HT-29 (cell line): ENCODE measurements at regions not wholly inside any gene's neighbourhood (a gene's known extent, or its start where the extent isn't known, plus 50 kb on each side); places are given as distances from the start of the nearest gene placed in this dataset.

ENCODE experiments used
- DNase-seq: peaks from one replicate; pipeline ENCODE4 v3.0.0-alpha.2; 2015; ENCODE audit warnings: low spot score

DNA sequence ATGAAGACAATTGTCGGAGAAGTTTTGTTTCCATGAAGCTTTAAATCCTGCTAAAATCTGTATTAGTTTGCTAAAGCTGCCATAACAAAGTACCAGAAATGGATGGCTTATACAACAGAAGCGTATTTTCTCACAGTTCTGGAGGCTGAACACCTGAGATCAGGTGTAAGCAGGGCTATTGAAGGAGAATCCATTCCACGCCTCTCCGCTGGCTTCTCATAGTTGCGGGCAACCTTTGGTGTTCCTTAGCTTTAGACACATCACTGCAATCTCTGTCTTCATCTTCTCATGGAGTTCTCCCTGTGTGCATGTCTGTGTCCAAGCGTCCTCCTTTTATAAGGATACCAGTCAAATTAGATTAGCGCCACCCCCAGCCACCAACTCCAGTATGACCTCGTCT is 159.9 kb upstream of the CDYL start:
- DNase-seq: no peak

DNA sequence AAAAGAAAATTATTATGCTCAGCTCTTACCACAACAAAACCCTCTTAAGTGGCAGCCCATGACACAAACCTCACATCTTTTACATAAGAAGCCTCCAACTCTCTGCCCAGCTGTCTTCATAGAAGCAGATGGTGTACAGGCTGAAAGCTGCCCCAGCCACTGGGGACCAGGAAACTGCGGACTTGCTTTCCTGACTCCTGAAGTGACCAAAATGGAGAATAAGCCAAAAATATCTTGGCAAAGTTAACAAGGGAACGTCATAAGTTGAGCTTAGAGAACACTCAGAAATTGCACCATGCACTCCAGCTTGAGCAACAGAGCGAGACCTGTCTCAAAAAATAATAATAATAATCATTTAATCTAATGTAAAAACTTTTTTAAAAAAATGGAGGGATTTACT is 160.3 kb upstream of the CDYL start:
- DNase-seq: no peak

DNA sequence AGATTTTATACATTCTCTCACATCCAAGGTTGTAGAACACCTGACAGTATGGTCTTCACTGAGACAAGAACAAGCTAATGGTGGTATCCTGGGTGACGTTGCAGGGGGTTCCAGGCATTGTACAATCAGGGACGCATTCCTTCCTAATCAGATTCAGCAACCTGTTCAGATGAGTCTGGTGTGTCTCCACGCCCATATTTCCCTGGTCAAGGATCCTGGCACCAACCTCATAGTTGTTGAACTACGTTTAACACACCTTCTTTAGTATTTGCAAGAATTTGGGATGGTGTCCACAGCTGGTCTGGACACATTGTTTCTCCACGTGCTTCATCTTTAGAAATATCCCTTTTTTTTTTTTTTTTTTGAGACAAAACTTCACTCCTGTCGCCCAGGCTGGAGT is 161.0 kb upstream of the CDYL start:
- DNase-seq: no peak

DNA sequence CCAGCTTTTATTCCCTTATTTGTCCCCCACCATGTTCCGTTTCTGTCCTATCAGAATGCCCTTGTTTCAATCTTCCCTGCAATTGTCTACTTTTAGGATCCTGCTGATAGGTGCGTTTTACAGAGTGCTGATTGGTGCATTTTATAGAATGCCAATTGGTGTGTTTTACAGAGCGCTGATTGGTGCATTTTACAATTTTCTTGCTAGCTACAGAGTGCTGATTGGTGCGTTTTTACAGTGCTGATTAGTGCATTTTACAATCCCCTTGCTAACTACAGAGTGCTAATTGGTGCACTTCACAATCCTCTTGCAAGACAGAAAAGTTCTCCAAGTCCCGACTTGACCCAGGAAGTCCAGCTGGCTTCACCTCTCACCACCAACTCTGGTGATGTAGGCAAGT is 161.6 kb upstream of the CDYL start:
- no peak for DNase-seq

DNA sequence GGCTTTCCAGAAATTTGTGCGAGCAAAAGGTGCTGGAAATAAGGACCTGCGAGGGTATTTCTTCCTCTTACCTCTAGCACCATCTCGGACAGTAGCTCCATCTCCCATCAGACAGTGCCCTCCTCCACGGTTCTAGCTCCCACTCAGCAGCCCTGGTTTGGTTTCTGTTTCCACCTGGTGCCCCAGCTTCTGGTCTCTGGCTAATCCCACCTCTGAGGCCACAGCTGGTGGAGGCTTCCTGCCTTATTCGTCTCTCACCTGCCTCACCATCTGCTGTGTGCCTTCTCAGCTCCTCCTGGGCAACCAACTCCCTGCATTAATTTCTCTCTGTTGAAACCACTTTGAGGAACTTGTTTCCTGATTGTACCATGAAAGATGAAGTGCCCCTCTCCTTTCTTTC is 162.4 kb upstream of the CDYL start:
- no peak for DNase-seq

DNA sequence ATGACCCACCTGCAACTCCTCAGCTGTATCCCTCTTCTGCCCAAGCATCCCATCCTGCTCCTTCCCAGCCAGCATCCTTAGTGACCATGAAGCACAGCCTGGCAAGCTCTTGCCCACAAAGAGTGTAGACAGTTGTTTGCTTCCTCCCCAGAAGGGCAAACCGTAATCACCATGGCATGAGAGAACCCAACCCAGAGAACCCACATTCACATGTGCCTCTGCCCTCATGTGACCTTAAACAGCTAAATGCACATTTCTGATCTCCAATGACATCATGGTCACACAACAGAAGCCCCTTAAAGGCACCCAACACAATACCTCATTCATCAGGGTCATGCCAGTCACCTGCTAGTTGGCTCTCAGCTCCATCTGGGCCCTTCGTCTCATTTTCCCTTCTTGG is 162.8 kb upstream of the CDYL start:
- no peak for DNase-seq

DNA sequence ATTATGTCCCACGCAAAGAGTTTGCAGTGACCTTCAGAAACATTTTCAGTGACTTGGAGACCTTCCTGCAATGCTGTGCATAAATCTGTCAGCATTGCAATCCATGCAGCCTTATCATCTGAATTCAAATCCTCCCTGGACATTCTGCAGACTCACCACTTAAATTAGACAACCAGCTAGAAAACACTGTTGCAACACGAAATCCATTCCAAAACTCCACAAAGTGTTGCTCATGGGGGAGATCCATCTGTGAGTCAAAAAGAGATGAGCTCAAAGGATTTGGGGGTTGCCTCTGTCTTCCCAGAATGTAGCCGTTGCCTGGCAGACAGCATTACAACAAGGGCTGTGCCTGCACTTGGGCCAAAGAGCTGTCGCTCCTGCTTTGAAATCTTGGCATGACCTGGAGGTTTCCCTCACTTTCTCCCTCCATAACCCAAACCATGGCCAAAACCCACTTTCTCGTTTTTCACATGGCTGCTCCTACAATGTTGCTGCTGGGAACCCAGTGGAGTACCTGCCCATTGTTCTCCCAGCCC is 163.5 kb upstream of the CDYL start:
- no peak for DNase-seq

DNA sequence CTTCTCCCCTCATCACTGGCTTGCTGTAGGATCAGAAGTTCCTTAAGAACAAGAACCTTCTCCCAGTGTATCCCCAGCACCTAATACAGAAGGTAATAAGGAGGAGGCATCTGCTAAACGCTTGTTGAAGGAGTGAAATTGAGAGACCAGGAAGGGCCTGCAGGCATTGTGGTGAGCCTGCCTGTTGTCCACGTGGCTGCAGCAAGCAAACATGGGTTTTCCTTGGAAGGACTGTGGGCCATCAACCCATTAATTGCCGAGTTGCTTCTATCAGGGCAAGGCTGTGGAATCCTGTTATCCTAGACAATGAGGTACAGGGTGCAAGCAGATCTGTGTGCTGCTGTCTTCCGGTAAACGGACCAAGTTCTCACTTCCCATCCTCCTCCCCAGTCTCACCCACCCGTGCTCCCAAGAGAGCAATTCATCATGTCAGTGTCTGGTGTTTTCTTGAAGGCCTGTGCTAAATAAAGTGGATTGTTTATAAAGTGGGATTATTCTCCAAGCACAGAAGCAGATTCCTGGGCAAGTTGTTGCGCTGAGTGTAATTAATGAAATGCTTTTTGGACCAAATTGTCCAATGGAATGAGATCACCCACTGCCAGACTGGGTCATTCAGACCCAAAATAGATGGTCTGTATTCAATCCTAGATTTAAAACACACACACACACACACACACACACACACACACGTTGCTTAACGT is 164.6 kb upstream of the CDYL start:
- DNase-seq: no peak

DNA sequence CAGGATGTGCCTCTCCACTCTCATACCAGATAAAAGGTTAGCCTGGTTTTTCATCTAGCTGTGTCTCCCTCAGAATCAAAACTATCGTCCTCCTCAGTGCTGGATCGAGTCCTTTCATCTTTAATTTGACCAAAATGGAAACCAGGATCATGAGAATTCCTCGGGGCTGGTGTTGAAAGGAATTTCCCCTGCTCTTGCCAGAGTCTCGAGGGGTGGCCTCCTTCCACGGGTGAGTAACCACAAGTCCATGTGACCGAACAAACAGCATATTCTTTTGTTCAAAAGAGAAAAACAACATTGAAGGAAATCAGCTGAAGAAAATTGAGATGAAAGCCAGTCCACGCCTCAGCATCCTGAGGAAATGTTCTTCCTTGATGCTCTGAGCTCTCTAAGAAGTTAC is 165.9 kb upstream of the CDYL start:
- no peak for DNase-seq

DNA sequence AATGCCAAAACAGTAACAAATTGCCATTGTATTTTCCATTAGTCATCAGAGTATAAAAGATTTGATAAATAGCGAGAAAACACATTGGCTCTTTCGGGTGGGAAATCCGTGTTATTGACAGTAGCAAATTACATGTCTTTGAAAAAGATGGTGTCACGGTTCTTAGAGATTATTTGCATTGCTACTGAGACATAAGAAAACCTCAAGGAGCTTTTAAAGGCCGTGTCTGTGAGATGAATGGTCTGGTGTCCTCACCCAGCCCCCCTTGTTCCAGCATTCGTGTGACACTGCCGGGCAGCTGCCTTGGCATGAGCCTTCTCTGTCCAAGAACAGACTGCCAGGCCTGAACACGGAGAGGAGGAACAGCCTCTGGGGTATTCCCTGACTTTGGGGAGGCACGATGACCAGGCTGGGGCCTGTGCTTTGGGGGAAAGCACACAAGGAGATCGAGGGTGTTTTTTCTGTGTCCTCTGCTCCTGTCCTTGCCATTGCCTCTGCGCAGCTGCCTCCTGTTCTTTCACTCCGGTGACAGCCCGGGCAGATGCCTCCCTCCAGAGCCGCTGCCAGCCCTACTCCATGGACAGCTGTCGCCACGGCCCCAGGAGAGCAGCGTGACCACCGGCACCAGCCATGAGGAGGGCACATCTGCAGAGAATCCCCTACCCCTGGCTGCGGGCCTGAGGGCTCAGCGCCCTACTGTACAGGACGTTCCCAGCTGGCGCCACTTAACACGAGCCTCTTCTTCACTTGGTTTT is 167.7 kb upstream of the CDYL start:
- no peak for DNase-seq

DNA sequence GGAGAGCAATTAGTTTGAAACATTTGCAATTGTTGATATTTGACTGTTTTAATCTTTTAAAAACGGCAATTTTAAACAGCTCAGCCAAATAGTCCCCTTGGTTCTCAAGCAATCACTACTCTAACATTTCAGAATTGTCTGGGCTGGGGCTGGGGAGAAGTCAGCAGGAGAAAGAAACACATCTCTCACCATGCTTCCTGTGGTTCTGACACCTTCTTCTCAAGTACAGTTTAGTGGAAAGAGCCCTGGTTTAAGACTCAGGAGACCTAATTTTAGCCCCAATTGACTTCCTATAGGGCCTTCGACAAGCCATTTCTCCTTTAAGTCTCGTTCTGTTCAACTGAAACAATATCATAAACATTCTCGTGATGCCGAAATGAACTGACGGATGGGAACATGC is 168.4 kb upstream of the CDYL start:
- no peak for DNase-seq

DNA sequence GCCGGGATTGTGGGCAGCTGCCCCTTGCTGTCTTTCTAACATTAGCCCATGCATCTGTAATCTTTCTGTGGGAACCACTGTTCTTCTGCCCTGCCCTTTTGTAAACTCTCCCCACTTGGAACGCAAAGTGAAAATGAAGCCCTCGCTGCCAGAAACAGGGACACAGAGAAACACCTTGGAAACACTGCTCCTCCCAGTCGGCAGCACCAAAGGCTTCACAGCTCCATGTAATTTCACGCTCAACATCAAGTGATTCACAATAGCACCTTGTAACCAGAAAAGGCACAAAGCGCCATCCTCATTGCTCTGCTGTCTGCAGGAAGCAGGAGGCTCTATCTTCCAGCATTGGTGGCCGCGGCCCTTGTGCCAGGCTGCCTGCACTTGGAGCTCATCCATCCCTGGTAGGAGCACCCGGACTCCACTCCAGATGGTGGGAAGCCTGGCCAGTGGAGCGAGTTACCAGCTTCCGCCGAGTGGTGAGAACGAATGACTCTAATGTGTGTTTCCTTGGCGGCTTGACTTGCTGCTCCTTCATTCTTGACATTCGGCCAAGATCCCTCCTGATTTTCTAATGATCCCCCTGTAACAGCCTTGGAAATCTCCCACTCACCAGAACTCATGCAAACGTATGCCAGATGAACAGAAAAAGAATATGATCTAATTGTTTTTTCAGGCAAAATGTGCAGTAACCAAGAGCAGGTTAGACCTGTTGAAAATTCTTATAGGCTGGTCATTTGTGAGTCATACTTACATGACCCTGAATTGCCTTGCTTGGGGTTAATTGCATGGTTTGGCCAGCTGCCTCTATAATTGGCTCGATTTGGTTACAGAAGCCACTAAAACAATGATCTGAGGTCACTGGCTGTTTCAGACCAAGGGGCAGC is 169.1 kb upstream of the CDYL start:
- DNase-seq: peak; percentile 73

DNA sequence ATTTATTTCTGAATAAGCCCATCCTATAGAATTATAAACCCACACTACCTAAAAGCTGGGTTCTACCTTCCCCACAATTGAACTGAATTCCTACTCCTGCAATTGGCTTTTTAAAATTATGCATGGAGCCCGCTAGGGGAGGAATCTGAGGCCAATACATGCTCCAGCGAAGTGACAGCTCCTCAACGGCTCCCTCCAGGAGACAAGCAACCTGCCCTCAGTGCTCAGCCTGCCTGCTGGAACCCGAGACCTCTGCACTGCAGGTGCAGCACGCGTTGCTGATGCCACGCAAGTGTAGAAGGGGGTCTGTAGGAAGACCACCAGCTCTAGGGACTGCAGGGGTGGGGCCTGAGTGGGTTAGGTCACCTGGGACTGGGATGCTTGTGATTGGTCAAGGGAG is 170.2 kb upstream of the CDYL start:
- no peak for DNase-seq

DNA sequence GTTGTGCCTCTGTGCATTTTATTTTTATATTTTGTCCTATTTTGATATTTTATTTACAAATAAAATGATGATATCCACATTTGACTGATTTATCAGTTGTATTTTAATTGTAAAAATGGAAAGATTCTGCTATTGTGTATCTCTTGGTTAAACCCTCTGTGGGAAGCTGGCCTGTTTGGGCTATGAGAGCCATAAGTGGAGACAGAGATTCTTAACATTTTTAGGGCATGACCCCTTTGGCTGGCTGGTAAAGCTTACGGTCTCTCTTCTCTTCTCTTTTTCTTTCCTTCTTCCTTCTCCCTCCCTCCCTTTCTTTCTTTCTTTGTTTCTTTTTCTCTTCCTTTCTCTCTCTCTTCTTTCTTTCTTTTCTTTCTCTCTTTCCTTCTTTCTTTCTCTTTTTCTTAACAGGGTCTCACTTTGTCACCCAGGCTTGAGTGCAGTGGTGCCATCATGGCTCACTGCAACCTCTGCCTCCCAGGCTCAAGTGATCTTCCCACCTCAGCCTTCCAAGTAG is 172.3 kb upstream of the CDYL start:
- DNase-seq: no peak

DNA sequence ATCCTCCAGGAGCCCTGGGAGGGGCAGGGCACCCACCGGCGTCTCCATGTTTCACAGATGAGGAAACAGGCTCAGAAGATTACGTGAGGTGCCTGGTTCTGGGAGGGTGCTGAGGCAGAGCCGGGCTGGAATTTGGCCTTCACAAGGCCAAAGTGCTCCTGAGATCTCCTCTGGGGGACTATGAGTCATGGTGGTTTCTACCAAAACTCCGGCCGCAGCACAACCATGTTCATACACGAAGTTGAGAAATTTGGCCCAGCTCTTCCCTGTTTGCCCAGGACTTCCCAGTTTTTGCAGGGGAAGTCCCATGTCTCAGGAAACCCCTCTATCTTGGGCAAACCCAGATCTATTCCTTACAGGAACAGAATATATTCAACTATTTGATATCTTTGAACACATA is 172.9 kb upstream of the CDYL start:
- DNase-seq: no peak

DNA sequence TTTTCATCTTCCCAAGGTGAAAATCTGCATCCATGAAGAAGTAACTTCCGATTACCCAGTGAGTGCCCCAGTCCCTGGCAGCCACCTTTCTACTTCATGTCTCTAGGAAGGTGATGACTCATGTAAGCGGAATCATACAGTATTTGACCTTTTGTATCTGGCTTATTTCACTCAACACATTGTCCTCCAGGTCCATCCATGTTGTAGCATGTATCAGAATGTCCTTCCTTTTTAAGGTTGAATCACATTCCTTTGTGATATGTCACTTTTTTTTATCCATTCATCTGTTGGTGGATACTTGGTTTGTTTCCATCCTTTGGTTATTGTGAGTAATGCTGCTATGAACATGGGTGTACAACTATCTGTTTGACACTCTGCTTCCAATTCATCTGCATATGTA is 176.3 kb upstream of the CDYL start:
- DNase-seq: peak; percentile 9

DNA sequence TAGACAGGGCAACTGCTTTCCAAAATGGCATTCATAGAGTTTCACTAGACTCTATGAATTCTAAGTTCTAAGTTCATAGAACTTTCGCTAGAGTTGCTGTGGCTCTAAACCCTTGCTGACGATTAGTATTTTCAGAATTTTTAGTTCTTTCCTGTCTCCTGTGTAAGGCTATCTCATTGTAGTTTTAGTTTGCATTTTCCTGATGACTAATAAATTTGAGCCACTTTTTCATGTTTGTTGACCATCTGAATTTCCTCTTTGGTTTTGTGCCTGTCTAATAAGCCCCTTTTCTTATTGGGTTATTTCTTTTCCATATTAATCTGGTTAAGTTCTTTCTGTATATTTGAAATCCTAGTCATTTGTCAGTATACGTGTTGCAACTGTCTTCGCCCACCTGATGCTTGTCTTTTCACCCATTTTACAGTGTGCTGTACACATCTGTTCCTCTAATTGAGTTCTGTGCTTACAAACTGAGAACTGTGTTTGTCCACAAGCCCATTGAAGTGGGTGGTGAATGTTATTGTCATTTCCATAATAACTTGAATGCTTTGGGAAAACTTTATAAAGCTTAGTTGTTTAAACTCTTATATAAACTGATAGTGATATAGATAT is 177.7 kb upstream of the CDYL start:
- DNase-seq: no peak

DNA sequence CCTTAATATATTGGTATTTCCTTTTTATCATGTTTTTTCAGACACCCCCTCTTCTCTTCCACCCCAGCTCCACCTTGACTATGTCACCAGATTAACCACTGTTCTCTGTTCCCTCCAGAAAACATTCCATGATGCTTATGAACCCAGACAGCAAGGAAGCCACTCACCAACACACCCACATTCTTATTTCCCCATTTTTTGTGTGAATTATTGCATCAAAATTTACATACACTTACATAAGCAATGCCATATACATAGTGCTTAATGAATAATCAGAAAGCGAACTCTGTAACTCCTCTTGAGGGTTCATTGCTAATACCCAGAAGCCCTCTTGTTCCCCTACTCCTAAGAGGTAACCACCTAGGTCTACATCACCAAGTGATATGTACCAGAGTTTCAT is 182.3 kb upstream of the CDYL start:
- no peak for DNase-seq

DNA sequence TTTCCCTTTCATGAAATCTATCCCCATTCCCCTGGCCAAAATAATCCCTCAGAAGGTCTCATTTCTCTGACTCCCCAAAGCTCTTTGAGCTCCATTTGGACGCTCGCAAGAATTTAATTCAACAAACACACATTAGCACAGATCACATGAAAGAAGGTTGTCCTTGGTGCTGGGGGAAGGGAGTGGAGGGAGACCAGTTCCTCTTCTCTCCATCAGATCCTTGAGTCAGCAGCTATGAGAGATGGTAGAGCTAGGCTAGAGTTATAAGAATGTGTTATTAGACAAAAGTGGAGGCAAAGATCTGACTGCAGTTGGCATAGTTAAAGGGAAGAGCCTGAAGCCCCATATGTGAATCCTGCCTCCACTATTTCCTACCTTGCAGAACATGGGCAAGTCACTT is 184.2 kb upstream of the CDYL start:
- DNase-seq: no peak

DNA sequence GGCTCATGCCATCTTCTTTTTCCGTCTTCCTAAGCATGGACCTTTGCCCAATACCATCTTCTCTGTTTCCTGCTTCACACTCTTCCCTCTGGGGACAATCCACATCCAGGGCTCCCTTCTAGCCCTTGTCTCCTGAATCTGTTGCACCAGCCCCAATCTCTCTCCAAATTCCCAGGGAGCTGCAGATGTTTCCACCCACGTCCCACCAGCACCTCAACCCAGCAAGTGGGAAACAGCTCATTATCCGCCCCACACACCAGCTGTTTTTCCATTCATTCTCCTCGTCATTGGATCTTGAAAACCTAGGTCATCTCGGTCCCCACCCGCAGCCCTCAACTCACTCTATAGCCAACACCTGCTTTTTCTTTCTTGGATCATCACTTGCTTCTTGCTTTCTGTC is 185.0 kb upstream of the CDYL start:
- no peak for DNase-seq

DNA sequence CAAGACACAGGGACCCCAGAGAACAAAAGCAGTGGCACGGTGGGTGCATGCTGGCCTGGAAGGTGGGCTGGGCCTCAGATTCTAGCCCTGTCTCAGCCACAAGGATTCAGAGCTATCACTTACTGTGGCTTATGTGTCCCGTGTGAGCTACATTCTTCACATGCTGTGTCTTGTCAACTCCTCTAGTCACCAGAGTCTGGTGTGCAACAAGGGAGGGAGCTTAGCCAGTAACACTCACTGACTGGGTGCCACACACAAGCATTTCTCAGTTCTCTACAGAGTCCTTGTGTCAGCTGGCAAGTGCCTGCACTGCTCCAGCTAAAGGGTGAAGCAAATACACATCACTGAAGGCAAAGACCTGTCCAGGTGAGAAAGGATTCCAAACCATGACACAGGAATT is 186.9 kb upstream of the CDYL start:
- no peak for DNase-seq

DNA sequence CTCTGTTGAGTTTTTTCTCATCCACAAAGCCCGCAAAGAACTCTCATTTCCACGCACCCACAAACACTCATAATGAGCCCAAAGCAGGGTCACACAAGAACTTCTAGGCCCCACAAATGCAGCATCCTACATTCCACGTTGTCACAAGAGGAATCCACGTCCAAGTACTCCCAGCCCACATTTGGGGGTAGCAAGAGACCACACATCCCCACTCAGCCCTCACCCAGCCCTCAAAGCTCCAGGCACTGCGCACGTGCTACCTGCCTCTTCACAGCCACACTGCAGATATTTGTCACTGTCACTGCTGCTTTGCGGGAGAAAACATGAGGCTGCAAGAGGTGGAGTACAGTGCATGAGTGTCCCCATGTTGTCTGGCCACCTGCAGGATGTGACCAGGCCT is 187.6 kb upstream of the CDYL start:
- no peak for DNase-seq
